GM21723 (cell line): ENCODE measurements at regions not wholly inside any gene's neighbourhood (a gene's known extent, or its start where the extent isn't known, plus 50 kb on each side); places are given as distances from the start of the nearest gene placed in this dataset.
"Not testable (repeated sequence)": the region's sequence is repeated elsewhere in the genome, so short reads cannot be mapped to it uniquely, and the experiment has no call there.

Source experiments
- ATAC-seq: cut with Tn5 transposase; IDR thresholded peaks from one replicate; pipeline ENCODE4 v1.9.1; 2021; ENCODE audit warnings: mild to moderate bottlenecking, moderate library complexity; ENCODE audit not compliant: unreplicated experiment

DNA sequence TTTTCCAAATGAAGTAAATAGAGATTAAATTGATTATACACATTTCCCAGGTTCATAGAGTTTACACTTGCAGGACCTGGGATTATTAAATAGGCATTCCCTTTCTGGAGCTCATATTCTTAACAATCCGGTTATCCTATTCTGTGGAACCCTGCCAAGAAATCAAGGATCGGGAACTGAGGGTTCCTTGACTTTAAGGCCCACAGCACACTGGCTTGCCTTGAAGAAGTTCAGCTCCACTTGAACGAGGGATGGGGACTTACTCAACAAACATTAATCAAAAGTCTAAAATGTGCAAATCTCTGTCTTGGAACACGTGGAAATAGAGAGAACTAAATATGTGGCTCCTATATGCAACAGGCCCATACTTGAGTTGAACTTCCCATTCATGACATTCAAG lies 142.3 kb upstream of the RGPD4 start:
- no peak for ATAC-seq

DNA sequence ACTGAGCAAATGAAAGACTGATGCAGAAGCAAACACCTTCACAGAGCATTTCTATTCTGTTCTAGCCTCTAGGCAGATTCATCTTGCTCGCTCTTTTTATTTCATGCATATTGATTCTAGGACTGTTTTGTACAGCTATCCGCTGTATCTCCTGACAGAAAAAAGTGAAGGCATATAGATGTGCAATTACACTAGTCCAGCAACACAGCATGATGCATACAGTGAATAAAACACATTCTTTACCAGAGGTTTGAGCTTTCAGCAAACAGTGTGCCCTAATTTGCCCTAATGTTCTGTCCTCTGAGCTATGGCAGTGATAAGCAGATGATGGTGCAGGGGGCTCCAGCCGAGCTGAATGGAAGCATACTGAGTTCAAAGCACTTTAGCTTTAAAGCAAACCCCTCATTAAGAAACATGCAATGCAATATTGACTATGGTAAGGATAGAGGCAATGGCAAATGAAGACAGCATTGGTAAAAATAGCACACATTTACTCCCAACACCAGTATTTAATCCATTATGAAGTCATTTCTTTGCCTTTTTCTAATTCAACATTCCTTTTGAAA lies 141.2 kb upstream of the RGPD4 start:
- no peak for ATAC-seq

DNA sequence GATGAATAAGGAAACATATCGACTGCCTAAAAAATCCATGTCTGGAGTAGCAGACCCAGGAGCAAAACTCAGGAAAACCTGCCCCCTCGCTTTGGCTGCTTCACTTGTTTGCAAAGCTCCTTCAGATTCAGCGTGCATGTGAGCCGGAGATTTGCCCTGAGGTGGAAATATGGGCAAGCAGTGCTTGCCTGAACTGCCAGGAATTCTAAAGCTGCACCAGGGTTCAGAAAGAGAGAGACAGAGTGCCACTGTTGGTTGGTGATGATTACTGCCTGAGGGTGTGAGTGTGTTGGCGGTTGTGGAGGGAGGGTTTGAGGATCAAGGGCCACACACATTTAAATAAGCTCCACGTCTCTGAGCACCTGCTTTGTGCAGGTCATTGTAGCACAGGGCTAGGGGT lies 139.6 kb upstream of the RGPD4 start:
- no peak for ATAC-seq

DNA sequence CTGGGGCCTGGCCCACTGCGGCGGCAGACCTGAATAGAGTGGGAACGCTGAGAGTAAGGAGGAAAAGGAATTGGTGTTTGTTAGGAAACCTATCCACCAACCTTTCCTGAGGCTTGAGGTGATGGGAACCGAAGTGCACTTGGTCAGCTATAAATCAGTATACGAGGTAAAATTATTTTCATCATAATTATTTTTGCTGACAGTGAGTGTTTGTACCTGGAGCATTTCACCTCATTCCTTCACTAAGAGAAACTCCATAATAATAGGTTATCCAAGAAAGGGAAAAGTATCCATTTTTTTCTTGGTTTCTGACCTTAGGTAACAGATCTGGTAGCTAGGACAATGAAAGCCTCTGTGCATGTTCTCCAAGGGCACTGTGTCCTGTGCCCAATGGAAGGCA lies 138.6 kb upstream of the RGPD4 start:
- no peak for ATAC-seq

DNA sequence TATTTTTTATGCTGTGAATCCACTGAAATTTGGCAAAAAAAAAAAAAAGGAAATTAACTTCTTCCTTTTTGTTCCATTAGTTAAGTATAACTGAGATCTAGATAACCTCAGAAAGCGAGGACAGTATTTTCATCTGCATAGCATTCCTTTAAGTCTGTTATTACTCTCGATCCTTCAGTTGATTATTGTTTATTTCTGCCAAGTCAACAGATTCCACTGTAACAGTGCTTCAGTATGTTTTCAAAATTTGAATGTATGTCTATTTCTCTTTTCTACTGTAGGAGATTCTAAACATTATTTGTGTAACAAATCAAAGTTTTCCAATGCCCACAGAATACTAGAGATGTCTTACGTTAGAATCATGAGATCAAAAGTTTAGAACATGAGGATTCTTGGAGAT lies 133.1 kb upstream of the RGPD4 start:
- no peak for ATAC-seq

DNA sequence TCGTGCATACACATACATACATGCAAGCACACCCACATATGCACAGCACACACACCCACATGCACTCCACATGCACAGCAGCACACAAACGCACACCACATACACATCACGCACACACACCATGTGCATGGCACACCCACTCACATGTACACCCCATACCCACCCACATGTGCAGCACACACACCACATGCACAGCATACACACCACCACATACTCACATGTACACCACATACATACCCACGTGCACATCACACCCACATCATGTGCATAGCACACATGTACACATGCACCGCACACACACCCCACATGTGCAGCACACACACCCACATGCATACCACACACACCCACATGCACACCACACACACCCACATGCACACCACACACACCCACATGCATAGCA lies 132.0 kb upstream of the RGPD4 start:
- no peak for ATAC-seq

DNA sequence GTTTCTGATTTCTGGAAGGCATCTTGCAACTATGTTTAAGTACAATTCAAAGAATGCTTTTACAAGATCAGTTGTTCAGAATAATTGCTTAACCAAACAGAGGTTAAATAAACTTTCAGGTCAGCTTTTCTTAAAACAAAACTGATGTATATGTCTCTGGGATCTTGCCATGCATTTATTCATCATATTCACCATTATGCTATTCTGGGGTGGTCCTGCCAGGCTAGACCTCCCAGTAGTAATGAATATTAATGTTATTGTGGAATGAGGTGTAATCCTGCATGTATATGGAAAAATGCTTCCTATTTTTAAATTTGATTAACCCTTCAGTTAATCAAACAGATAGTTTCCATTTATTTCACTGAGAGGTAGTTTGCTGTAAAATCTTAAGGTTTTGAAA lies 129.3 kb upstream of the RGPD4 start:
- ATAC-seq, result no peak

DNA sequence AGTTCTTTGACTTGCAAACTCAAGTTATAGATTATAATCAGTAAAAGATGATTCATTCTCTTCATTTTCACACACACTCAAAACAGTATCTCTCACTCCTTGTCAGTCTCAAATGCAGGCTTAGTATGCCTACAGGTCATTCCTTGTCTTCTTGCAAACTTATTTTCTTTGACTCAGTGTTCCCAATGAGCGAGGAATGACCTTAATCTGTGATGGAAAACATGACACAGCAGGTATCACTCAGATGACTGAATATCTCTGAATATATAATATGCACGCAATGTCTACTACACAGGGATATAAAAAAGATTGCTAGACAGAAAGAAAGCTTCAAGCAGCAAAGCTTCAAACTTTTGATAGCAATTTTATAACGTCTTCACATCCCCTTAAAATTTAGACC lies 127.8 kb upstream of the RGPD4 start:
- ATAC-seq, result no peak

DNA sequence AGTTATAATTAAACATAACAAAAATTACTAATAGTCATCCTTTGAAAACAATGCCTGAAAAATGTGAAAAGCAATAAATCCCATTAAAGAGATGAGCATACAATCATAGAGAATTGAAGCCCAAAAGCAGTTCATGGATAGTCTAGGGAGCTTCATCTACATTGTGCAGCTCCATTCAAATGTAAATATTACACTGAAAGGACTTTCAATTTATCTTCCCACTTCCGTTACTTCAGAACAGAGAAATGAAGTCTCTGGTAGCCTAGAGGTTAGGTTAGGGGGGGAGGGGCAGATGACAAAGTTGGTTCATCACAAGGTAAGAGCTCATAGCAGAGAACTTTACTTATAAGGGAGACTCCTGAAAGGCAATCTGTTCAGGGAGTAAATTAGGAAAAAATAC lies 126.6 kb upstream of the RGPD4 start:
- ATAC-seq, result no peak

DNA sequence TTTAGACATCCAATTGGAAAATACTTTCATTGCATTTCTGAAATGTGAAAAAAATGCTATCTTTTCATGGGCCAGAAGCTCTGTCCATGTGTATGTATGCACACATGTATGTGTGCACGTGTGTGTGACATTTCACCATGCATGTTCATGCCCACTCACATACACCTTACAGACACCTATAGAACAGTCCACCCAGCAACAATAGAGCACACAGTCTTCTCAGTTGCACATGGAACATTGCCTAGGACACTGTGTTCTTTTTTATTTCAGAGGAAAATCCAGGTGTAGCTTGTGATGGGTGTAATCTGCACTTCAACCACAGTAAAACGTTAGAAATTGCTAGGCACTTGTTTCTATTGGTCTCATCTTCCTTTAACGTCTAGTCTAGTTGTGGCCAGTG lies 114.8 kb upstream of the RGPD4 start:
- no peak for ATAC-seq

DNA sequence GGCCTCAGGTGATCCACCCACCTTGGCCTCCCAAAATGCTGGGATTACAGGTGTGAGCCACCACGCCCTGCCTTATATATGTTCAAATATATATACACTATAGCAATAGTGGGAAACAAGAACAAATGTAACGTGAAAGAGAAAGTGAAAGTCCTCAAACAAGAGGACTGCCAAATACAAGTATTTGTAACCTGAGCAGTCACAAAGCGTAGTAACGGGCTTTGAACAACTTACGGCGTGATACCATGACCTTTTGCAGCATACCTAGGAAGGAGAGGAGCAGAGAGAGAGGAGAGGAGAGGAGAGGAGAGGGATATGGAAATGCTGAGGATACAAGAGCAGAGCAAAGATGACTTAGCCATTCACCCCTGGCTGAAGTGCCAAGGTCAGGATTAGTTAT lies 113.8 kb upstream of the RGPD4 start:
- no peak for ATAC-seq

DNA sequence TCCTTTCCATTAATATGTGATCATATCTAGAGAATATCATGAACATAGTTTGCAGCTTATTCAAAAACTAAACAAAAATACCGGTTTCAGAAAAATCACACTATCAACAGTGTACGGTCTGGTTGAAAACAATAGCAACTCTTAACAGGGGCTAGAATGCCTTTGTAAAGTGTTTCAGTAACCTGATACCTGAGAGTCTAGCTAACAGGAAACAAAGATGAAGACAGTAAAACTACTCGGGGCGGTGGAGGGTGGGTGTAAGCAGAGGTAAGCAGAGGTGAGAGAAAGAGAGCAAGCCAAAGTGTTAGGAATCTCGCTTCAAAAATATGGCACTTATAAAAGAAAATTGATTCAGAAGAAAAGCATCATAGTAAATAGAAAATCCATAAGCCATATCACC lies 109.0 kb upstream of the RGPD4 start:
- ATAC-seq, result no peak

DNA sequence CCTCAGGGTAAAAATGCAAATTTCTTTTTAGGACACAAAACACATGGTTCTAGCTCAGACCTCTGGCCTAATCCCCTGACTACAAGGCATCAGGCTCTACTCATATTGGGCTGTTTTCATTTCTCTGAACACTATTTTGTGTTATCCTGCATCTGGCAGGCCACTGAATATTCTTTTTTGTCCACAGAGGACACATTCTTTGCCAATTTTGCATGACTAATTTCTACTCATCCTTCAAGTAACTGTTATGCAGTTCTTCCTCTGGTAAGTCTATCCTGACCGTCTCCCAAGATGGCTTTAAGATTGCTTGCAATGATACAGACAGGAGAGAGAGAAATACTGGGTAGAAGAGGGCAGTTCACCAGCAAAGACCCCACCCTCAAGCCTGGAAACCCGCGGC lies 107.6 kb upstream of the RGPD4 start:
- no peak for ATAC-seq

DNA sequence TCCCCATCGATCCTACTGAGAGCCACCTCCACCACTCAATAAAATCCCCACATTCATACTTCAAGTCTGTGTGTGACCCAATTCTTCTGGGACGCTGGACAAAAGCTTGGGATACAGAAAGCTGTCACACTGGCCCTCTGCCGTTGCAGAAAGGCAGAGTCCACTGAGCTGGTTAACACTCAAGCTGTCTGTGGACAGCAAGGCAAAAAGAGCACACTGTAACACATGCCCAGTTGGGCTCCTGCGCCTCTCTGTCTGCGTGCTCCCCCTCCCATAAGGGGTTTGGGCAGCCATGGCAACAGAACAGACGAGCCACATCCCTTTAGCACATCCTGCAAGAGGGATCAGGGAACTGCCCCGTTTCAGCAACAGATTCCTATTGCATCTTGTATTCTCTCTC lies 106.9 kb upstream of the RGPD4 start:
- no peak for ATAC-seq

DNA sequence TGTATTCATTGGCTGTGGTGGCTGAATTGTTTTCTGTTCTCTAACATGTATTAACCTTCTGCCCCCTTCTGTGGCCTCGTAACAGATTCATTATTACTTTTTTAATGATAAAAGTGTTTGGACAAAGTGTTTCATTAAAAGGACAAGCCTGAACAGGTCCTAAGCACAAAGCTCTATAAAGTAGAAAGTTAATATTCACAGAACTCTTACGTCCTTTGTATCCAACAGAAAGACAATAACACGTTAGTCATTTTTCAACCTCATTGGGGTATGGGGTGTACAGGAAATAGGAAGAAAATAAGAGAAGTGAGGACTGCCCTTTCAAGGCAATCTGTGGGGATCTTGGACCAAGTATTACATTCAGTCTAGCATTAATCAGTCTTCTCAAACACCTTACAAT lies 105.5 kb upstream of the RGPD4 start:
- no peak for ATAC-seq

DNA sequence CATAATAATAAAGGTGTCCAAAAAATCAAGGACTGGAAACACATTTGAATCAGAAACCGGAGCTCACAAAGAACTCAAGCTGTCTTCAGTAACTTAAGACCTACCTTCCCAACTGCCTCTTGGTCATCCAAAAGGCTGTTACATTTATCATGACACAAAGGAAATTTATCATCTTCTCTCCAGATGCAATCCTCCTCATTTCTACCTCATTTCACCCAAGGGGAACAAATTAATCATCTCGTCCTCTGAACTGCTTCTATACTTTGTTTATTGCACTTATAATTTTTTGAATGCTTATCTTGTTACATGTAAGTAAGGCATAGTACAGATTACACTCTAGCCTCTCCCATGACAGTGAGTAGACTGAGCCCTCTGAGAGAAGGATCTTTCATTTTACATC lies 105.1 kb upstream of the RGPD4 start:
- ATAC-seq, result no peak

DNA sequence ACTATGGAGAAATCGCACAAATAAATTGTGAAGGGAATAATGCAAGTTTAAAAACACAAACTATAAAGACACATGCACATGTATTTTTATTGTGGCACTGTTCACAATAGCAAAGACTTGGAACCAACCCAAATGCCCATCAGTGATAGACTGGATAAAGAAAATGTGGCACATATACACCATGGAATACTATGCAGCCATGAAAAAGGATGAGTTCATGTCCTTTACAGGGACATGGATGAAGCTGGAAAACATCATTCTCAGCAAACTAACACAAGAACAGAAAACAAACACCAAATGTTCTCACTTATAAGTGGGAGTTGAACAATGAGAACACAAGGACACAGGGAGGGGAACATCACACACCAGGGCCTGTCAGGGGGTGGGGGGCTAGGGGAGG lies 100.9 kb upstream of the RGPD4 start:
- not testable (repeated sequence) for ATAC-seq

DNA sequence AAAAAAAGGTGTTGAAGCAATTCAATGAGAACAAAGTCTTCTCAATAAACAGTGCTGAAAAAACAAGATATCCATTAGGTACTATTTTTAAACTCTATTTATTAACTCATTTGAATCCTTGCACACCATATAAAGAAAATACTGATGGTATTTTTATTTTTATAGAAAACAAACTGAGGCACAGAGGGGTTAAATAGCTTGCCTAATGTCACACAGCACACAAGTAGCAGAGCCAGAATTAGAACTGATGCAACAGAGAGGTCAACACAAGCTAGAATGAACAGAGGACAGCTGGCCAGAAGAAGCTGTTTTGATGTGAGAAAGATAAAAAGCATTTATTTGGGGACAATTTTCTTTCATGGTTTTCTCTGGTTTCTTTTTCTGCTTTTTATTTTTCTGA lies 99.4 kb upstream of the RGPD4 start:
- ATAC-seq, result no peak

DNA sequence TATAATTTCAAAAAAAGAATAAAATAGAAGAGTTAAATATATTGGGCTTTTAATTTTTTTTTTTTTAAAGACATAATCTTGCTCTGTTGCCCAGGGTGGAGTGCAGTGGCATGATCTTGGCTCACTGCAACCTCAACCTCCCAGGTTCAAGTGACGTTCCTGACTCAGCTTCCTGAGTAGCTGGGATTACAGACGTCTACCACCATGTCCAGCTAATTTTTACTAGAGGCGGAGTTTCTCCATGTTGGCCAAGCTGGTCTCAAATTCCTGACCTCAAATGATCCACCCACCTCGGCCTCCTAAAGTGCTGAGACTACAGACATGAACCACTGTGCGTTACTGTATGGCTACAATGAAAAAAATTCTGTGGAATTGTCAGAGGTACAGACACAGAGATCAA lies 98.1 kb upstream of the RGPD4 start:
- ATAC-seq, result no peak

DNA sequence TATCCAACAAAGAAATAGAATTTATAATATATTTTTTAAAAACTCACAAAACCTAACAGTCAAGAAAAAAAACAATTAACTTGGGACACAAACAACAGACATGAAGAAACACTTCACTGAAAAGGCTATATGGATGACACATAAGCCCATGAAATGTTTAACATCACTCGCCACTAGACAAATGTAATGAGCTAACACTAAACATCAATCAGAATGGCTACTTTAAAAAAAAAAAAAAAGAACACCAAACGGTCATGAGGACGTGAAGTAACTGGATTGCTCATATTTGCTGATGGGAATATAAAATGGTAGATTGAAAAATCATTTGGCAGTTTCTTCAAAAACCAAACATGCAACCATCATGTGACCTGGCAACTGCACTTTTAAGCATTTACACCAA lies 97.3 kb upstream of the RGPD4 start:
- ATAC-seq, result no peak

DNA sequence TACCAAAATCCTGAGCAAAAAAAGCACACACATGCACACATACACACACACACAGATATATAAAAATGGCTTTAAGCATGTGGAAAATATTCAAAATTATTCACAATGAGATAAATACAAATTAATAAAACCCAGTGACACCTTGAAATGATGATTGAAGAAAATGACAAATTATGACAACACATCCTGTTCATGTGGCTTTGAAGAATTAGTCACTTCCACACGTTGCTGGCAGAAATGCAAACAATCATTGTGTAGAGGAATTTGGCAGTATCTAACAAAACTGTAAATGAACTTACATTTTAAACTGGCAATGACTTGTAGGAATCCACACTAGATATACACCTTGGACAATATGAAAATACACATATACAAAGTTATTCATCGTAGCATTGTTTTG lies 95.8 kb upstream of the RGPD4 start:
- no peak for ATAC-seq

DNA sequence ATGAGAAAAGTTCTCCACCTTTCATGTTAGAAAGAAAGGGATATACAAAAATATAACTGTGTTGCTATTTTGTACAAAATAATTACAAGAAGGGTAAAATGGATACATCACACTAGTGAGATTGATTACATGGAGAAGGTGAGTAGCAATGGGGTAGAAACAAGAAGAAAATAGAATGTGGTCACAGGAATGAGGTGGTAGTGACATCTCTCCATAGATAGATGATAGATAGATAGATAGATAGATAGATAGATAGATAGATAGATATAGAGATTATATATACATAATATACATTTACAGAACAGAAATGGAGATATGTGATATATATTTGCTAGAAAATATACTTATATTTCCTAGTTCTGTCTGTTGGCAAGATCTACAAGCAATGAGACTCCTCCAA lies 95.3 kb upstream of the RGPD4 start:
- ATAC-seq, result no peak

DNA sequence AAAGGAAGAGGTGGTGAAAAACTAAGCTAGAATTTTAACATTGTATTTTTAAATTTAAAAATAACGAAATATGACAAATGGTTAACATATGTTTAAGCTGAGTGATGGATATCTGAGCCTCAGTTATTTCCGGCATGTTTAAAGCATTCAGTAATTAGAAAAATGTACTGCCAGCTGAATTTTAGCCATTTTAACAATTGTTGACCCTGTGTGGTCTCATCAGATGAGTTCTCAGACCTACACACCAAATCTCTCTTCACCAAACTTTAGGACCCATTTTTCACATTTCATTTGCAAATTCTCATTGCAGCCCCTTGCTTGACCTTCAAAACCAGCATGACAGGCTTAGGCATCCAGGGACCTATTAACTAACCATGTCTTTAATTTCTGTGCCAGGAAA lies 91.5 kb upstream of the RGPD4 start:
- no peak for ATAC-seq

DNA sequence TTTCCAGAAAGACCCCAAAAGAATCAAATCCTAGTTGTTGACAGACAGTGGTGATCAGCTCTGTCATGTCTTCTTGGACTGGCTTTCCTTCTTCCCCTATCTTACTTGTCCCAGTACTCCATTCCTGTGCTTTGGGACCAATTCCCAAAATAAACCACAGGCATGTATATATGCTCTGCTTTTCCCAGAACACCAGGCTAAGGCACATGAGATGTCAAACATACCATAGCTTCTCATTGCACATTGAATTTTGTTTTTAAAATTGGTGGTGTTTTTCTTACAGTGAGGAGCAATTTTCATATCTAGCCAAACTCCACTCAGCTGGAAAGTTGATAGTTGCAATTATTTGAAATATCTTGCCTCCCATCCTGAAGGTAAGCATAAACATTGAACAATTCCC lies 88.9 kb upstream of the RGPD4 start:
- ATAC-seq, result no peak
